ENCODE measurements at regions not wholly inside any gene's neighbourhood (a gene's known extent, or its start where the extent isn't known, plus 50 kb on each side); places are given as distances from the start of the nearest gene placed in this dataset.

DNA sequence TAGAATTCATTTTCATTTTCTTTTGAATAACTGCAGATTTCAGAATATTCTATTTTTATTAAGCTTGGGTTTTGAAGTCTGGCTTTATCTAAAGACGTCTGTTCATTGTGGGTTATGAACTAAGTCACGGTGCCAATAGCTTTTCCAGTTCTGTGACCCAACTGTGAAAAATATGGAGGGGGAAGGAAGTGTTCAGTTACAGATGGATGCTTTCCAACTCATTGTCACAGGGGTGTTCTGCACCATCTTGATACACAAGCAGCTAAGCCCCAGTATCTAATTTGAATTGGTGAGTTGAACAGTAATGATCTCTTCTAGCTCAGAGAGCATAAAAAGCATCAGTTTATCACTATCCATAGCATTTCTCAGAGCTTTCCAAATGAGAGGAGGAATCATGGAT is 710.6 kb downstream of the EDEM1 start:
- Histone ChIP-seq H3K79me2 (ENCODE audit: insufficient read depth, low read length) (no peaks in the 10 kb centered on the region), H3F3A (ENCODE audit: low read depth) (no peaks in the 10 kb centered on the region), H2AFZ (ENCODE audit: low read length) (no peak overlapping the region), H3K9me3 (ENCODE audit: insufficient read depth, low read depth, low read length) (no peaks in the 10 kb centered on the region), H3K4me3 (ENCODE audit: low read length, poor library complexity, severe bottlenecking) (no peak overlapping the region), H3K9ac (ENCODE audit: low read depth, low read length, poor library complexity, severe bottlenecking) (no peak overlapping the region), H3K4me1 (ENCODE audit: insufficient read depth, low read length, poor library complexity, severe bottlenecking) (no peaks in the 10 kb centered on the region), H4K20me1 (ENCODE audit: insufficient read depth, low read length, poor library complexity, severe bottlenecking) (no peaks in the 10 kb centered on the region), H3K36me3 (ENCODE audit: insufficient read depth, low read length) (no peaks in the 10 kb centered on the region), H3K9me2 (replicated peaks; ENCODE audit: low read depth, low read length) (no peaks in the 10 kb centered on the region), H3K4me2 (ENCODE audit: low read depth, low read length, poor library complexity, severe bottlenecking) (no peak overlapping the region), H3K27me3 (ENCODE audit: insufficient read depth, low read length, poor library complexity, severe bottlenecking) (no peaks in the 10 kb centered on the region)
- TF ChIP-seq, protein P1, sequence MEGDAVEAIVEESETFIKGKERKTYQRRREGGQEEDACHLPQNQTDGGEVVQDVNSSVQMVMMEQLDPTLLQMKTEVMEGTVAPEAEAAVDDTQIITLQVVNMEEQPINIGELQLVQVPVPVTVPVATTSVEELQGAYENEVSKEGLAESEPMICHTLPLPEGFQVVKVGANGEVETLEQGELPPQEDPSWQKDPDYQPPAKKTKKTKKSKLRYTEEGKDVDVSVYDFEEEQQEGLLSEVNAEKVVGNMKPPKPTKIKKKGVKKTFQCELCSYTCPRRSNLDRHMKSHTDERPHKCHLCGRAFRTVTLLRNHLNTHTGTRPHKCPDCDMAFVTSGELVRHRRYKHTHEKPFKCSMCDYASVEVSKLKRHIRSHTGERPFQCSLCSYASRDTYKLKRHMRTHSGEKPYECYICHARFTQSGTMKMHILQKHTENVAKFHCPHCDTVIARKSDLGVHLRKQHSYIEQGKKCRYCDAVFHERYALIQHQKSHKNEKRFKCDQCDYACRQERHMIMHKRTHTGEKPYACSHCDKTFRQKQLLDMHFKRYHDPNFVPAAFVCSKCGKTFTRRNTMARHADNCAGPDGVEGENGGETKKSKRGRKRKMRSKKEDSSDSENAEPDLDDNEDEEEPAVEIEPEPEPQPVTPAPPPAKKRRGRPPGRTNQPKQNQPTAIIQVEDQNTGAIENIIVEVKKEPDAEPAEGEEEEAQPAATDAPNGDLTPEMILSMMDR (conservative IDR thresholded peaks at IDR 0.05; ENCODE audit: low read length), result no peak
- TF ChIP-seq EZH2phosphoT487 (IDR thresholded peaks at IDR 0.05; ENCODE audit: borderline replicate concordance), result no peak

DNA sequence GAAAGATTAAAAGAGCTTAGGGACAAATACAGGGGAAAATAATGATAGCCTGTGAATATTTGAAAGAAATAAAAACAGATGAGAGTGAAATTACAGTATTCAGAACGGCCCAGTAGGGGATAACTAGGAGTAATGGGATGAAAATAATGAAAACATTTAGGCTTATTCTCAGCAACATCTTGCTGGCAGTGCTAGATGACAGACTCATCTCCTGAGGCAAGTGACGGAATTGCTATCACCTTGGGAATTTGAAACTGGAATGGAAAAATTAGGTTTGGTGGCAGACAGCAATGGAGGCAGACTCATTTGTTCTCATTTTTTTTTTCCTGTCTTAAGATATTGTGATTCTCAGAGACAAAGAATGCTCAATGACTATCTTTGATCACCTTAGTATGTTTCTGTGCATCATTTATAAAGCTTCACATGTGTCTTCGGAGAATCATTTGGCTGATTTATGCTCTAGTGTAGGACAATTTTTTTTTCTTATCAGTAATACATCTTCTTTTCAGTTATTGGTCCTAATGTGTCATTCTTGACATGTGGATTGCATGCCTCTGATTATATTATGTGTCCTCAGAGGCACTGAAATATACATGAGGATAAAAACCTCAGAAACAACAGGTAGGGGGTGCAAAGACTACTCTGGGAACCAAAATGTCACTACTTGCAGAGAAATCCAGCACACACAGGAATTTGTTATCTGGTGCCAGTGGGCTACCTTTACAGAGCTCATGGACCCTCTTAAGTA is 711.7 kb downstream of the EDEM1 start:
- no peak overlapping the region for H3K9ac ChIP-seq (ENCODE audit: low read depth, low read length, poor library complexity, severe bottlenecking)
- H4K20me1 ChIP-seq (ENCODE audit: insufficient read depth, low read length, poor library complexity, severe bottlenecking), result no peaks in the 10 kb centered on the region
- H3K4me2 ChIP-seq (ENCODE audit: low read depth, low read length, poor library complexity, severe bottlenecking), result no peak overlapping the region

DNA sequence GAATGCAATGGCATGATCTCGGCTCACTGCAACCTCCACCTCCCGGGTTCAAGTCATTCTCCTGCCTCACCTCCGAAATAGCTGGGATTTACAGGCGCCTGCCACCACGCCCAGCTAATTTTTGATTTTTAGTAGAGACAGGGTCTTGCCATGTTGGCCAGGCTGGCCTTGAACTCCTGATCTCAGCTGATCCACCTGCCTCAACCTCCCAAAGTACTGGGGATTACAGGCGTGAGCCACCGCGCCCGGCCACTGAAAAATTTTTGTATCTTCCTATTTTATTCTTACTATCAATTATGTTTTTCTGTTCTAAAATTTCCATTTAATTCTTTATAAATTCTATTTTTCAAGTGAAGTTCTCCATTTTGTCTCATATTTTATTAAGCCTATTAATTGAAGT is 730.4 kb downstream of the EDEM1 start:
- Histone ChIP-seq H3F3A (ENCODE audit: low read depth) (no peaks in the 10 kb centered on the region), H3K4me3 (ENCODE audit: low read length, poor library complexity, severe bottlenecking) (no peak overlapping the region), H3K9me2 (replicated peaks; ENCODE audit: low read depth, low read length) (no peaks in the 10 kb centered on the region), H3K79me2 (ENCODE audit: insufficient read depth, low read length) (no peaks in the 10 kb centered on the region), H4K20me1 (ENCODE audit: insufficient read depth, low read length, poor library complexity, severe bottlenecking) (no peaks in the 10 kb centered on the region), H3K9ac (ENCODE audit: low read depth, low read length, poor library complexity, severe bottlenecking) (no peak overlapping the region), H3K27me3 (ENCODE audit: insufficient read depth, low read length, poor library complexity, severe bottlenecking) (no peaks in the 10 kb centered on the region), H3K4me1 (ENCODE audit: insufficient read depth, low read length, poor library complexity, severe bottlenecking) (no peaks in the 10 kb centered on the region), H3K9me3 (ENCODE audit: insufficient read depth, low read depth, low read length) (no peaks in the 10 kb centered on the region; the same call in 1 of the 2 replicates), H2AFZ (ENCODE audit: low read length) (no peak overlapping the region), H3K36me3 (ENCODE audit: insufficient read depth, low read length) (no peaks in the 10 kb centered on the region), H3K4me2 (ENCODE audit: low read depth, low read length, poor library complexity, severe bottlenecking) (no peak overlapping the region)
- TF ChIP-seq, protein P1 (conservative IDR thresholded peaks at IDR 0.05; ENCODE audit: low read length), result no peak
- TF ChIP-seq EZH2phosphoT487 (IDR thresholded peaks at IDR 0.05; ENCODE audit: borderline replicate concordance), result no peak

More for the DNA sequence above, 711.7 kb downstream of the EDEM1 start:
- Histone ChIP-seq H2AFZ (ENCODE audit: low read length) (no peak overlapping the region), H3F3A (ENCODE audit: low read depth) (no peaks in the 10 kb centered on the region), H3K9me3 (ENCODE audit: insufficient read depth, low read depth, low read length) (no peaks in the 10 kb centered on the region), H3K4me3 (ENCODE audit: low read length, poor library complexity, severe bottlenecking) (no peak overlapping the region), H3K36me3 (ENCODE audit: insufficient read depth, low read length) (no peaks in the 10 kb centered on the region), H3K4me1 (ENCODE audit: insufficient read depth, low read length, poor library complexity, severe bottlenecking) (no peaks in the 10 kb centered on the region), H3K27me3 (ENCODE audit: insufficient read depth, low read length, poor library complexity, severe bottlenecking) (no peaks in the 10 kb centered on the region), H3K9me2 (replicated peaks; ENCODE audit: low read depth, low read length) (no peaks in the 10 kb centered on the region), H3K79me2 (ENCODE audit: insufficient read depth, low read length) (no peaks in the 10 kb centered on the region)
- TF ChIP-seq, protein P1 (conservative IDR thresholded peaks at IDR 0.05; ENCODE audit: low read length), result no peak
- TF ChIP-seq EZH2phosphoT487 (IDR thresholded peaks at IDR 0.05; ENCODE audit: borderline replicate concordance), result no peak

Measured in Loucy (cell line).